NCI-H2029 treated with DMSO at 0.1 percent for 48 hours (cell line): ENCODE measurements at regions not wholly inside any gene's neighbourhood (a gene's known extent, or its start where the extent isn't known, plus 50 kb on each side); places are given as distances from the start of the nearest gene placed in this dataset.
"Not testable (repeated sequence)": the region's sequence is repeated elsewhere in the genome, so short reads cannot be mapped to it uniquely, and the experiment has no call there.

Source experiments
- DNase-seq: peaks from one replicate; lab custom pipeline; 2025; lab: John Stamatoyannopoulos, UW

DNA sequence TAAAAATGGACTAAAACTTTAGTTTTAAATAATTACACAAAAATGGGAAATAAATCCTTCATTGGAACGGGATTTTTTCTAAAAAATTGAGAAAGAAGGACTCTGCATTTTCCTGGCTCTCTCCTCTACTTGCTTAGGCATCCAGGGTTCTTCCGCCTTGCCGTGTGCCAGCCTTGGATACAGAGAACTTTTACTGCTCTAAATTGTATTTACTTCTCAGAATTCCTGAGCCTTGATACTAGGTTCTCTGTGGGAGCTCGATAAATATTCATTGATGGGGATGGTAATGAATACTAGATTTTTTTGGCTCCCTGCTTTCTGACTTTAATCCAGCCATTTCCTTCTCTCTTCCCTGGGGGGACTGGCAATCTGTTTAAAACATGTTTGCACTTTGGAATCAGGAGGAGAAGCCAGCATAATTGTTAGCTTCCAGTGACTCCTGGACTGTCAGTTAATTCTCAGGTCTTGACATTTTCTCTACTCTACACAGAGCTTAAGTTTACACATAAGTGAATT lies 746.1 kb upstream of the LRRTM1 start:
- no peak for DNase-seq

DNA sequence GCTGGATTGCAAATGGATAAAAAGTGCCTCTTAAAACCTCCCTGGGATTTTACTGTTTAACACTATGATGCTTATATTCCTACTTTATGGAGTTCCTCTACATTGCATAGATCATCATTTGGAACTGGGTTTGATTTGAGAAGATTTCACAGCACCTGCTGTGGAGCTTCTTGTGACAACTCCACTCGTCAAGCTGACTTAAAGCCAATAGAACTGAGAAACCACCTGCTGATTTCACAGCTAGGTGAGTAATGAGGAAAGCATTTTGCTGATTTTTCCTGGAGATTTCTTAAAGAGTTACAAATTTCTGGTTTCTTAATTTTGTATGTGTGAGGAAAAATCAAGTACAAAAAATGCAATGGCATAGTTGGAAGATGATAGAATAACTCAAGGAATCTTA lies 739.1 kb upstream of the LRRTM1 start:
- no peak for DNase-seq

DNA sequence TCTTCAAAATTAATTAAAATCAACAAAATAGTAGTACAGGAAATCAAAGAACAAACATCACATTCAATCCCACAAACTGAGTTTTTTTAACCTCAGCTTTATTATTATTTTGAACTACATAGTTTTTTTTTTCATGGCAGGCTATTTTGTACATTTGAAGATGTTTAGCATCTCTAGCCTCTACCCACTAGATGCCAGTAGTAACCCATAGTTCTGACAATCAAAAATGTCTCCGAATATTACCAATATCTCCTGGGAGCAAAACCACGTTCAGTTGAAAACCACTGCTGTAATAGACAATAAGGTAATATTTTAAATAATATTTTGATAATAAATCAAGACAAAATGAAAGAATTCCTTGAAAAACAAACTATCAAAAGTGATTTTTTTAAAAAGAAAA lies 702.6 kb upstream of the LRRTM1 start:
- no peak for DNase-seq

DNA sequence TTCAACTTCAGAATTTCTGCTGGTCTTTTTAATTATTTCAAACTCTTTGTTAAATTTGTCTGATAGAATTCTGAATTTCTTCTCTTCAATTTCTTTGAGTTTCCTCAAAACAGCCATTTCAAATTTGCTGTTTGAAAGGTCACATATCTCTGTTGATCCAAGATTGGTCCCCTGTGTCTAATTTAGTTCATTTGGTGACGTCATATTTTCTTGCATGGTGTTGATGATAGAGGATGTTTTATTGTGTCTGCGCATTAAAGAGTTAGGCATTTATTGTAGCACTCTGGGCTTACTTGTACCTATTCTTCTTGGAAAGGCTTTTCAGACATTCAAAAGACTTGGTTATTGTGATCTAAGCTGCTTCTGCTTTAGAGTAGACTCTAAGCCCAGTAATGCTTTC lies 698.4 kb upstream of the LRRTM1 start:
- DNase-seq, result no peak

DNA sequence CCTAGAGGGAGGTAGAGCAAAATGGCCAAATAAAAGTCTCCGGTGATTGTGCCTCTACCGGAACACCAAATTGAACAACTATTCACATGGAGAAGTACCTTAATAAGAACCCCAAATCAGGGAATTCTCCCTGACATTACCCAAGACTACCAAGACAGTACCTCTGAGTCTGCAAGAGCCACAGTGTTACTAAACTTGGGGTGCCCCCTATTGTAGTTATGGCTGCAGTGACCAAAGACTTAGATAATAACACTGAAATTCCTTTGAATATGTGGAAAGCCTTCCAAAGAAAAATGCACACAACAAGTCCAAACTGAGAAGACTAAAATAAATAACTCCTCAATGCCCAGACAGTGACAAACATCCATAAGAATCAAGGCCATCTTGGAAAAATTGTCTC lies 682.9 kb upstream of the LRRTM1 start:
- no peak for DNase-seq

DNA sequence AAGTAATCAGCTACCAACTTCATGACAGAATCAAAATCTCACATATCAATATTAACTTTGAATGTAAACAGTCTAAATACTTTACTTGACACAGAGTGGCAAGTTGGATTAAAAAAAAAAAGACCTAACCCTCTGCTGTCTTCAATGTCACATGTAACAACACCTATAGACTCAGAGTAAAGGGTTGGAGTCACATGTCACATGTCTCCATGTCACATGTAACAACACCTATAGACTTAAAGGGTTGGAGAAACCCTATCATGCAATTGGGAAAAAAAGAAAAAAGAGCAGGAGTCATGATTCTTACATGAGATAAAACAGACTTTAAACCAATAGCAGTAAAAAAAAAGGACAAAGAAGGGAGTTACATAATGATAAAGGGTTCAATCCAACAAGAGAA lies 665.3 kb upstream of the LRRTM1 start:
- DNase-seq, result no peak

DNA sequence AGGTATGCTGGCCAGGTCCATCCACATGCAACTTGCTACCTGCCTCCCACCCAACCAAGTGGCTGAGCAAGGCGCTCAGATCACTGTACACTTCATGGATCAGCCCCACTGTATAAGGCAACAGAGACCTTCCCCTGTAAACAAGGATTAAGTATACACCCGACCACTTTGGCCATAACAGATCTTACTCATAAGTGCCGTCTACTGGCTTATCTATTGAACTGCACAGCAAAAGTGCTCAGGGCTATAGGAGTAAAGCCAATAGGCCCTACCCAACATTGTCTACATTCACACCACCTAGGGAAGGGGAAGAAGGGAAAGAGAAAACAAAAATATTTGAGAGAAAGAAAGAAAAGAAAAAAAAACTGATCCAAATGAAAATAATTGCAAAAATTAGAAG lies 663.9 kb upstream of the LRRTM1 start:
- DNase-seq, result no peak

DNA sequence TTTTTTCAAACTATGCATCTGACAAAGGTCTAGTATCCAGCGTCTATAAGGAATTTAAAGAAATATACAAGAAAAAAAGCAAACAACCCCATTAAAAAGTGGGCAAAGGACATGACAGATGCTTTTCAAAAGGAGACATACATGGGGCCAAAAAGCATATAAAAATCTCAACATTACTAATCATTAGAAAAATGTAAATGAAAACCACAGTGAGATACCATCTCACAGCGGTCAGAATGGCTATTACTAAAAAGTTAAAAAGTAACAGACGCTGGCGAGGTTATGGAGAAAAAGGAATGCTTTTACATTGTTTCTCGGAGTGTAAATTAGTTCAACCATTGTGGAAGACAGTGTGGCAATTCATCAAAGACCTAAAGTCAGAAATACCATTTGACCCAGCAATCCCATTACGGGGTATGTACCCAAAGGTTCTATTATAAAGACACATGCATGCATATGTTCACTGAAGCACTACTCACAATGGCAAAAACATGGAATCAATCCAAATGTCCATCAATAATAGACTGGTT lies 643.1 kb upstream of the LRRTM1 start:
- DNase-seq, result no peak

DNA sequence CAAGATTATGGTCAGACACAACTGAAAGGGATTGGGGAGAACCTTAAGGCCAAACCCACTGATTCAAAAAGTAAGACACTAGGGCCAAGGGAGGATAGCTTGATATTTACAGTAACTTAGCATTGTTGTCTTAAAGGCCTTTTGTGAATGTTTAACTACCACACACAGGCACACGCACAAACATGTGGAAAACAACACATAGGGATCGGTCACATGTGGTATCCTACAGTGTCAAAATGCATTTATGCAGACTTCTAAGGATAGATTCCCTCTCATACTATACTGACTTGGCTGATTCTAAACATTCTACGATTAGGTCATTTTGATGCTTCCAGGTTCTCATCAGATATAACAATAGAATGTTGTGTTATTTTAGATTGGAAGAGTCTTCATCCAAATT lies 638.9 kb upstream of the LRRTM1 start:
- no peak for DNase-seq

DNA sequence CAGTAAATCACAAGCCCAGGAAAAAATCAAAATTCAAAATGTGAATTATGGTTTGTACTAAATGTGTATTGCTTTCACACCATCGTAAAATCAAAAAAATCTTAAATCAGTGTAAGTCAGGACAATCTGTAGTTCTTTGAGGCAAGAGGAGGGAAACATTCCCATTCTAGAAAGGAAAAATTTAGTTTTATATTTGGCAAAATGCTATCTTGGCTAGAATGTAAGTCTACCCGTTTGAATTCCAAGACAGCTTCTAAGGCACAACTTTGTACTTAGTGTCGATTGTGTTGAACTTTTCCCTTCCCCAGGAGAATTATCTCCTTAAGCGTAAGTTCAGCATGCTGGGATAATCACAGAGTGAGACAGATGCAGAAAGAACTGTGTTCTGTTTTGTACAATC lies 638.2 kb upstream of the LRRTM1 start:
- DNase-seq, result no peak

DNA sequence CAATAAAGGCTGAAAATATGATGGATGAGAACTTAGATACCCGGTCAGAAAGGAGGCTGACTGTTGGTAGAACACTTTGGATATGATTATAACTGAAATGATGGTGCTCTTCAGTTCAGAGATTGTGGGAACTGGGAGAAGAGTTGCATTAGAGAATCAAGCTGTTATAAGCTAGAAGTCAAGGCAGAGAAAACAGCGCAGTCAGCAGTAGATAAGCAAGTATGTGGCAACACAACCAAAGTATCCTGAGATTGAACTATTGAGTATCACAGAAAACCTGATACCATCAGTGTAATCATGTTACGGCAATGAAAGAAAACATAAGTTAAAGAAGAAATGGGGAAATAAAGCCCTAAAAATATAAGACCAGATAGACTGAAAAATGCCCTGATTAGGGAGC lies 633.9 kb upstream of the LRRTM1 start:
- no peak for DNase-seq

DNA sequence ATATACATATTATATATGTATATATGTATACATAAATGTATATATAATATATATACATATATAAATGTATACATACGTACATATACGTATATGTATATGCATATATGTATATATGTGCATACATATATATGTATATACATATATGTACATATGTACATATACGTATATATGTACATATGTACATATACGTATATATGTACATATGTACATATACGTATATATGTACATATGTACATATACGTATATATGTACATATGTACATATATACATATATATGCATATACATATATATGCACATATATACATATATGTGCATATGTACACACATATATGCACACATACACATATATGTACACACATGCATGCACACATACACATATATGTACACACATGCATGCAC lies 627.3 kb upstream of the LRRTM1 start:
- DNase-seq, result not testable (repeated sequence)

DNA sequence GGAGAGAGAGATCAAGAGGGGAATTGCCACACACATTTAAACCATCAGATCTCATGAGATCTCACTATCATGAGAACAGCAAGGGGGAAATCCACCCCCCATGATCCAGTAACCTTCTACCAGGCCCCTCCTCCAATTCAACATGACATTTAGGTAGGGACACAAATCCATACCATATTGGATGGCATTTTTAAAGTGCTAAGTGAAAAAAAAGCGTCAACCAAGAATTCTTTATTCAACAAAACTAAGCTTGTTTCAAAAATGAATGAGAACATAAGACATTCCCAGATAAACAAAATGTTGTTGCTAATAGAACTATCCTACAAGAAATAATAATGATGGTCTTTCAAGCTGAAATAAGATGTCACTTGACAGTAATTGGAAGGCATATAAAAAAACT lies 626.2 kb upstream of the LRRTM1 start:
- no peak for DNase-seq

DNA sequence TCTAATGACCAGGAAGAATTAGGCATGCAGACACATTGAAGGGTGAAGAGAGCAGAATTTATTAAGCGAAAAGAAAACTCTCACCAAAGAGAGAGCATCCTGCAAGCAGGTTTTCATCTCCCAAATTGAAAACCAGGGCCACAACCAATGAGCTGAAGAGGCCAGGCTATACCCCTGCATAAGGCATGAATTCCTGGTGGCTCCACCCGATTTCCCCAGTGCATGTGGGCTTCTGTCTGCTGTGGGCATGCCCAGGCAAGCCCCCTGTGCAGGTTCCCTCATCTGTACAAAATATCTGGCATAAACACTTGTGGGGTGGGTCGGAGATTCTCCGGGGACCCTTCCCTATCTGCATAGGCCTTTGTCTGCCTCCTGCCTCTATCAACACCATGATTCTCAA lies 621.6 kb upstream of the LRRTM1 start:
- DNase-seq, result no peak

DNA sequence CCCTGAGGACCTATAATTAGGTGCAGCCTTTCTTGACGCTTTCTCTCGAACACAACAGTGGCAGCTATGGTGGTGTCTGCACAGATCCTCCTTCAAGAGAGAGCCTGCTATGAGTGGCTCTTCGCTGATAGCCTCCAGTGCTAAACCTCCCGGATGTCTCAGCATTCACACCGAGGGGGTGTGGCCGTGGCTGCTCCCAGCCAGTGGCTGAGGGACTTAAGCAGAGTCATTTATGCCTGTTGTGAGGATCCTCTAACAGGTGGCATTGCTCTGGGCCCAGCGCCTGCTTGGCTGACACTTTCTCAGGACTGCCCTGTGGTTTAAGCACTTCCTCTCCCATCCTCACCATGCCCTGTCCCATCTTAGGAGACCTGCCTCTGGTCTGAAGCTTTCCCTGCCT lies 592.0 kb upstream of the LRRTM1 start:
- DNase-seq, result no peak

DNA sequence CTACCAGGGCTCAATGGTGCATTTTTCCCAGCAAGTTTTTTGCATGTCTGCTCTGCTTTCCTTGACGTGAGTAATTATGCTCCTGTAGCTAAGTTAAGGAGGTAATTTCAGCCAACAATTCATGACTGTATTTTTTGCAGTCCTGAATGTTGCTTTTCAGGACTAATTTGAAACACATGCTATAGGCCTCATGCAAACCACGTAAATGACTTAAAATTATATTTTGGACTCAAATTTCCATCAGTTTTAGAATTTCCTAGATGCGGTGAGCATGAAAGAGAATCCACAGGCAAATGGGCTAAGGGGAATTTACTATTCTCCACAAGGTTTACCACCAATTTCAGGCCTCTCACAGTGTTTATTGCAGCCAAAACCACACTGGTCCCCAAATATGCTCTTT lies 589.9 kb upstream of the LRRTM1 start:
- no peak for DNase-seq

DNA sequence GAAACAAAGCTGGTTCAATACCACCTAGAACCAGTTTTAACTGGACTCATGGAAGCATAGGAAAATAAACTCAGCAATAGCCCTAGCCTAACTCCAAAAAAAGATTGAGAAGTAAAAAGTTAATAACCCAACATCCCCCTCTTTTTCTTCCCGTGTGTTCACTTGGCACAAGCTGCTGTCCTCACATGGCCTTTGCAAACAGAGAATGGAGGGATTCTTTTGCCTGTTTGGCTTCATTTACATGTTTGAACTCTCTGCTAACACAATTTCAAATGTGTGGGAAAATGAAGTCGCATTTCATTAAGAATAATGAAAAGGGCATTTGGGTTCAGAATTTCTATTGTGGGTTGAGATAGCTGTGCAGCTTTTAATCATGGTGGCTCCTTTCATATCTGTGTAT lies 589.2 kb upstream of the LRRTM1 start:
- DNase-seq, result no peak

DNA sequence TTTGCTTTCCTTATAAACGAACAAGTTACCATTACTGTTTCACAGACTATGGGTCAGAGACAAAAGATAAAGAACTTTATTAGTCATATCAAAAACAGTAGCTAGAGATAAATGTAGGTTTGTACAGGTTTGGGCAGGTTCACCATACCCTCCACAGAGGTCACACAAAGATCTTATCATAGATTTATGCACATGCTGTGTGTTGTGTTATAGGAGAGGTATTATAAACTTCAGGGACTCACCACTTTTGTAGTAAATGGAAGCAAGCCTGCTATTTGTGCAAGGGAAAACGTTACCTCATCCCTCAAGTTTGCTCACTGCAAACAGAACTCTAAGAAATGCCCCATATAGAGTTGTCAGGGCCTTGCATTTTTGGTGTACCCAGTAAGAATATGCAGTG lies 584.5 kb upstream of the LRRTM1 start:
- no peak for DNase-seq

DNA sequence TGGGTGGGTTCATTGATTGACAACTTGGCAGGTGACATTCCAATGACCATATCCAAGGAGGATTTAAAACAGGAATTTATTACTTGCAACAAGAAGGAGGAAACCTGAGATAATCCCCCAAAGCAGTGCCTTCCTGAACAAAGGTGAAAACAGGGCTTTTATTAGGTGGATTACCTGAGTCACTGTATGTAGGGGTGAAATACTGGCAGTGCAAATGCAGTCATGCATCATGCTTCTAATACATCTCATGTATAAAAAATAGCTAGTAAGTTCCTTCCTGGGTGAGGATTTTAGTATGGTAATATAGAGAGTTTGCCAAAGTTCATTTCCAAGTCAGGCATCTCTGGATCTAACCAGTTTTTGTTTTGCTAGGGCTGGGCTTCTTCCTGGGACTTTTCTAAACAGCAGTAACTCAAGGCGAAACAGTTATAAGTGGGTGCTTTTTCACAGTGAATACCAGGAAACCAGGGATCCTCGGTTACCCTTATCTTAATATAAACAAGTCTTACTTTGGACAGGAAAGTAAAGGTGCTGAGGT lies 583.4 kb upstream of the LRRTM1 start:
- no peak for DNase-seq

DNA sequence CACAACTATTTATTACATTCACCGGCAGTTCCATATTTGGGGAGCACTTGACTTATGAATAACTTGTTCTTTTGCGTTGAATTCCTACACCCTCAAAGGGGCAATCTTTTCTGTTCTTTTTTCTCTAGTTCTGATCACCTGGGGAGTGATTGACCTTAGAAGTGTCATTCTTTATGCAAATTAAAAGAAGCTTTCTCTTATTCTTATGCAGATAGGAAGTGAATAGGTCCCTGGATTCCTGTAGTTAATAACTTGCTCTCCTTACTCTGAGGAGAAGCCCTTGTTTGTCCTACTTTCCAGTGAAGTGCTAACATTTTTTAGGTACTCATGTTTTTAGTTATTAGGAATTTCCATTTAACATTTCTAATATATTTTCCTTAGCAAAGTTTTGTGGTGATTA lies 569.8 kb upstream of the LRRTM1 start:
- DNase-seq, result no peak

DNA sequence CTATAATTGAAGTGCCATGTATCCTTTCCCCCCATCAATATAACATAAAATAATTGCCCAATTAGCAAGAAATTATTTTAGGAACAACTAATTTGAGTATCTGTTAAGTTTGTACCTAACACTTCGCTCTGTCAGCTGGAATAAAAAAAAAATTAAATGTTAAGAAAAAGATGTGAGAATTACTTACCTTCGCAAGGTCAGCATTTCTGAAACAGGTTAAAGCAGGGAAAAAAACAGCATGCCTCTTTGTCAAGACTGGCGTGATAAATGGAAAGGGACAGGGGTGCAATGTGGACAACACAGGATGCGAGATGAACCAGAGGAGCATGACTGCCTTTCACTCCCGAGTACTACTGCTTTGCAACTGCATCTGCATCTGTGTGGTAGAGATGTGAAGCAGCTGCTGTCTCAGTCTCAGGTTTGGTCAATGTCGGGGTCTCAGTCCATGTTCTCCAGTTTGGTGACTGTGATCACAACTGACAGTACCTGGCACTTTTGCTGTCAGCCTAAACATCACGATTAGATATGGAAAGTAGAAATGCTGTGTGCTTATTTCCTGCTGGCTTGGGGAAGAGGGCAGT lies 565.4 kb upstream of the LRRTM1 start:
- DNase-seq, result no peak

DNA sequence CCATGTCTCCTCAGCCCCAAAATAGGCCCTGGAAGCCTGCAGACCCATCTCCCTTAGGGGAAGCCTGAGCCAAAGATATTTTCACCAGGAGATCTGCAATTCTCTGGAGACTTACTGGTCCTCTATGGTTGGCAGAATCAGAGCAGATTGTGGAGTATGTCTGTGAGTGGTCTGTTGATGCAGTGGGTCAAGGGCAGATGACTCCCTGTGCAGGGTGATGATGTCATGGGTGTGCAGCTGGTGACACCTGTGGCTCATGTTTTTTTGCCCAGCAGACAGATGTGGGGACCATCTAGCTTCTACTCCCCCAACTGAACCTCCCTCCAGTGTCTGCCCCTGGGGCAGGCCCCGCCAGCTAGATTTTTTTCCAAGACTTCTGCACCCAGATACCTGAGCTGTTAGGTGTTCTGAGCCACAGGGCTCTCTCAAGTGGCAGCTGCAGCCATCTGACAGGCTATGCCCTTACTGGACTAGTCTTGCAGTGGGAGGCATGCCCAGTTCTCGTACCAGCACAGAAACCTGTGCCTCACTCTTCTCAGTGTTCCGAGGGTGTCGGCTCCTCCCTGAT lies 558.7 kb upstream of the LRRTM1 start:
- no peak for DNase-seq

DNA sequence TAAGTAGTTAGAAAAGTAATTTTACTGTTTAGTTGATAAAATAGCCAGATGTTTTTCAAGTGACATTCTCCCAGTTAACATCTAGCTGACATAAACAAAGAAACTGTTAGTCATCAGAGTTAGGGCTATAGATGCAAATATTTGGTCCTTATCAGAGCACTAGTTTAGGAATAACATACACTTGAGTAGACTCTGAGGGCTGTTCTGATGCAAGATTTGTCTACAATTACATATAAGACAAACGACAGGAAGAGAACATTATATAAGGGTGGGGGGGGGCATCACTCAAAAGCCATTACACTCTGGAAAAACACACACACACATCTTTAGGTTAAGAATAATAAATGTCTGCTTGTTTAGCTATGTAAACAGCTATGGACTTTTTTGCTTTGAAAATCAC lies 554.4 kb upstream of the LRRTM1 start:
- no peak for DNase-seq

DNA sequence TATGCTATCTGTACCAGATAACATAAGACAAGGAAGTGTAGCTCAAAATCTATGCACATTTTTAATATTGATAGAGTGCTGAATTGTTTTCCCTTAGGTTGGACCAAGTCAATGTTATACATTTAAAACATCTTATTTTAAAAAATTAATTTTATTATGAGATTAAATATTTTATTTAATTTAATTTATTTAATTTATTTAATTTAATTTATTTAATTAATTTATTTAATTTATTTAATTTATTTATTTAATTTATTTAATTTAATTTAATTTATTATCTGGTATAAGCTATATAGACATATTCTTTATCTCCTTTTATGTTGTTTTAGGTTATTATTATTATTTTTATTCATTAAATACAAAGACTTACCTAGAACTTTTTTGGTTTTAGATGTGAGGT lies 551.7 kb upstream of the LRRTM1 start:
- no peak for DNase-seq
